GM23248 (cell line): ENCODE measurements at regions not wholly inside any gene's neighbourhood (a gene's known extent, or its start where the extent isn't known, plus 50 kb on each side); places are given as distances from the start of the nearest gene placed in this dataset.

Experiments
- DNase-seq: peaks from one replicate; pipeline ENCODE4 v3.0.0-alpha.2; 2015
- H2AFZ ChIP-seq: fragments of 200-600 bp; sonication (generic); 2 replicates; pipeline ENCODE4 v1.6.1; 2016; ENCODE audit warnings: antibody characterized with exemption
- H3F3A ChIP-seq: fragments of 200-600 bp; sonication (generic); 2 replicates; pipeline ENCODE4 v1.6.1; 2016; ENCODE audit warnings: mild to moderate bottlenecking, antibody characterized with exemption, mixed run types; ENCODE audit not compliant: insufficient read depth
- H3K27ac ChIP-seq: fragments of 200-600 bp; sonication (generic); 2 replicates; pipeline ENCODE4 v1.5.1; 2016; ENCODE audit warnings: mild to moderate bottlenecking
- H3K27me3 ChIP-seq: fragments of 200-600 bp; sonication (generic); replicated peaks from 2 replicates; pipeline ENCODE4 v1.6.1; 2016; ENCODE audit warnings: mild to moderate bottlenecking; ENCODE audit not compliant: insufficient read depth
- H3K36me3 ChIP-seq: fragments of 200-600 bp; sonication (generic); 2 replicates; pipeline ENCODE4 v1.6.1; 2016; ENCODE audit warnings: low read depth, mild to moderate bottlenecking
- H3K4me1 ChIP-seq: fragments of 200-600 bp; sonication (generic); 2 replicates; pipeline ENCODE4 v1.6.1; 2016; ENCODE audit warnings: mild to moderate bottlenecking; ENCODE audit not compliant: insufficient read depth
- H3K4me2 ChIP-seq: fragments of 200-600 bp; sonication (generic); one replicate; pipeline ENCODE4 v1.6.1; 2016; ENCODE audit warnings: mild to moderate bottlenecking; ENCODE audit not compliant: unreplicated experiment
- H3K4me3 ChIP-seq: fragments of 200-600 bp; sonication (generic); 2 replicates; pipeline ENCODE4 v1.5.1; 2016; ENCODE audit warnings: mild to moderate bottlenecking
- H3K79me2 ChIP-seq: fragments of 200-600 bp; sonication (generic); 2 replicates; pipeline ENCODE4 v1.6.1; 2016; ENCODE audit warnings: mild to moderate bottlenecking; ENCODE audit not compliant: insufficient read depth
- H3K9ac ChIP-seq: fragments of 200-600 bp; sonication (generic); 2 replicates; pipeline ENCODE4 v1.6.1; 2016; ENCODE audit warnings: mild to moderate bottlenecking
- H3K9me2 ChIP-seq: fragments of 200-600 bp; sonication (generic); 2 replicates; pipeline ENCODE4 v1.6.1; 2016; ENCODE audit warnings: mixed run types, mild to moderate bottlenecking, moderate library complexity; ENCODE audit not compliant: insufficient read depth
- H3K9me3 ChIP-seq: fragments of 200-600 bp; sonication (generic); one replicate; pipeline ENCODE4 v1.6.1; 2017; ENCODE audit warnings: low read depth
- H4K20me1 ChIP-seq: fragments of 200-600 bp; sonication (generic); 2 replicates; pipeline ENCODE4 v1.6.0; 2016; ENCODE audit not compliant: insufficient read depth
- EZH2 ChIP-seq: fragments of 200-600 bp; sonication (generic); IDR thresholded peaks from 2 replicates; pipeline ENCODE4 v1.6.1; 2018; ENCODE audit warnings: antibody characterized with exemption, mild to moderate bottlenecking; ENCODE audit not compliant: insufficient read depth, poor library complexity, severe bottlenecking
- EZH2phosphoT487 ChIP-seq: fragments of 200-600 bp; sonication (generic); IDR thresholded peaks from 2 replicates; pipeline ENCODE4 v1.6.1; 2018; ENCODE audit warnings: antibody characterized with exemption, moderate library complexity, mild to moderate bottlenecking, low read depth; ENCODE audit not compliant: insufficient read depth
- WGBS, 2 experiments: methylation state at CpG; one replicate each; pipeline ENCODE4 v1.1.6; 2015 to 2017; ENCODE audit warnings: low lambda C conversion rate in 2 of 2, low coverage in 1 of 2; ENCODE audit errors: missing lambda C conversion rate in 2 of 2; 5-methylcytosine and 5-hydroxymethylcytosine counted together
- in situ Hi-C: fragments of 300-500 bp; cut with MboI; formaldehyde crosslinking; loops from 2 replicates; pipeline ENCODE4 v1.15.0; 2020

- Histone ChIP-seq H3K4me1 (no peaks in the 10 kb centered on the region), H3K4me3 (no peak overlapping the region), H4K20me1 (no peaks in the 10 kb centered on the region), H2AFZ (no peak overlapping the region), H3K9me2 (no peaks in the 10 kb centered on the region), H3K36me3 (no peaks in the 10 kb centered on the region), H3F3A (no peaks in the 10 kb centered on the region), H3K27me3 (peaks cover 17% of the 10 kb centered on the region; the same call in 1 of the 2 replicates), H3K27ac (no peak overlapping the region), H3K9me3 (no peaks in the 10 kb centered on the region), H3K4me2 (no peak overlapping the region), H3K79me2 (no peaks in the 10 kb centered on the region), H3K9ac (no peak overlapping the region)
- WGBS, 2 experiments: 55 to 68% methylated on average over 6 of the region's 6 CpGs
- in situ Hi-C loops: no loop called here
- no peak for DNase-seq
- TF ChIP-seq EZH2 (no peak), EZH2phosphoT487 (no peak)
These were observed 177.0 kb upstream of the KCNG1 start for GRCh38 chr20:51199920-51200319.

- Histone ChIP-seq H3K27me3 (peaks cover 13% of the 10 kb centered on the region; the same call in 1 of the 2 replicates), H3K9me2 (no peaks in the 10 kb centered on the region), H3K9me3 (no peaks in the 10 kb centered on the region), H3K36me3 (no peaks in the 10 kb centered on the region), H3K4me2 (no peak overlapping the region), H3K4me1 (0 out of 2 replicates have a peak, but pooled peaks cover 2% of the 10 kb centered on the region), H3K9ac (no peak overlapping the region), H3K79me2 (no peaks in the 10 kb centered on the region), H4K20me1 (no peaks in the 10 kb centered on the region), H3F3A (no peaks in the 10 kb centered on the region), H3K27ac (no peak overlapping the region), H3K4me3 (no peak overlapping the region), H2AFZ (no peak overlapping the region)
- in situ Hi-C loops: no loop called here
- TF ChIP-seq EZH2phosphoT487: no peak
- no peak for TF ChIP-seq EZH2
- 74 to 76% methylated on average over 6 of the region's 6 CpGs for WGBS, 2 experiments
- DNase-seq: no peak
These were observed 176.1 kb upstream of the KCNG1 start for GRCh38 chr20:51198876-51199523.

- no peaks in the 10 kb centered on the region for H3K9me2 ChIP-seq
These were observed 175.3 kb upstream of the KCNG1 start for GRCh38 chr20:51198238-51198637.

GRCh38 chr20:51196991-51197651 lies 174.2 kb upstream of the KCNG1 start:
- TF ChIP-seq EZH2phosphoT487 (no peak), EZH2 (no peak)
- in situ Hi-C loops: no loop called here
- no peaks in the 10 kb centered on the region for H3K36me3 ChIP-seq
- H3F3A ChIP-seq: no peaks in the 10 kb centered on the region
- H3K79me2 ChIP-seq: no peaks in the 10 kb centered on the region
- H3K4me3 ChIP-seq: no peak overlapping the region
- no peaks in the 10 kb centered on the region for H4K20me1 ChIP-seq
- WGBS, 2 experiments: 74 to 77% methylated on average over 11 of the region's 11 CpGs
- no peak overlapping the region for H3K9ac ChIP-seq
- no peaks in the 10 kb centered on the region for H3K9me2 ChIP-seq
- DNase-seq: no peak
- no peaks in the 10 kb centered on the region for H3K9me3 ChIP-seq
- H3K4me2 ChIP-seq: no peak overlapping the region
- H2AFZ ChIP-seq: no peak overlapping the region
- H3K27me3 ChIP-seq: peaks cover 7% of the 10 kb centered on the region; the same call in 1 of the 2 replicates
- H3K4me1 ChIP-seq: peaks cover 14% of the 10 kb centered on the region; the same call in 1 of the 2 replicates
- no peak overlapping the region for H3K27ac ChIP-seq

More at GRCh38 chr20:51198238-51198637, 175.3 kb upstream of the KCNG1 start:
- Histone ChIP-seq H3K27ac (no peak overlapping the region), H3K4me1 (peaks cover 10% of the 10 kb centered on the region; the same call in 1 of the 2 replicates), H3K4me3 (no peak overlapping the region), H2AFZ (no peak overlapping the region), H3K4me2 (no peak overlapping the region), H3F3A (no peaks in the 10 kb centered on the region), H3K36me3 (no peaks in the 10 kb centered on the region), H3K79me2 (no peaks in the 10 kb centered on the region), H4K20me1 (no peaks in the 10 kb centered on the region), H3K27me3 (peaks cover 9% of the 10 kb centered on the region; the same call in 1 of the 2 replicates), H3K9me3 (no peaks in the 10 kb centered on the region), H3K9ac (no peak overlapping the region)
- DNase-seq: no peak
- in situ Hi-C loops: no loop called here
- TF ChIP-seq EZH2: no peak
- no peak for TF ChIP-seq EZH2phosphoT487
- 67 to 75% methylated on average over 5 of the region's 5 CpGs for WGBS, 2 experiments
